Smooth muscle cell of the brain vasculature (primary cell): ENCODE measurements at regions not wholly inside any gene's neighbourhood (a gene's known extent, or its start where the extent isn't known, plus 50 kb on each side); places are given as distances from the start of the nearest gene placed in this dataset.

Experiments
- DNase-seq: peaks from one replicate; pipeline ENCODE4 v3.0.0-alpha.2; 2012; ENCODE audit warnings: low read depth, low spot score

- no peak for DNase-seq
Measured at GRCh38 chr2:15863494-15864175, 76.7 kb upstream of the MYCN start.

DNA sequence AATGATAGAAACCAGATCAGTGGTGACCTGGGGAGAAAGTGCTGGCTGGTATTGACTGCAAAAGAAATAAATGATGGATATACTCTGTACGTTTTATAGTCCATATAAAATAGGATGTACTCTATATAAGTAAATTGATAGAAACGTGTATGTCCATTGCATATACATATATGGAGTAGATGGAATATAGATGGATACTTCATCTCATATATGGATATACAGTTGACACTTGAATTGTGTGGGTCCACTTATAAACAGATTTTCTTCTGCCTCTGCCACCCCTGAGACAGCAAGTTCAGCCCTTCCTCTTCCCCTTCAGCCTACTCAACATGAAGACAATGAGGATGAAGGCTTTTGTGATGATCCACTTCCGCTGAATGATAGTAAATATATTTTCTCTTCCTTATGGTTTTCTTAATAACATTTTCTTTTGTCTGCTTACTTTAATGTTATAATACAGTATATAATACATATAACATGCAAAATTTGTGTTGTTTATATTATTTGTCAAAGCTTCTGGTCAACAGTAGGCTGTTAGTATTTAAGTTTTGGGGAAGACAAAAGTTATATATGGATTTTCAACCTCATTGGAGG is 76.1 kb upstream of the MYCN start:
- no peak for DNase-seq

DNA sequence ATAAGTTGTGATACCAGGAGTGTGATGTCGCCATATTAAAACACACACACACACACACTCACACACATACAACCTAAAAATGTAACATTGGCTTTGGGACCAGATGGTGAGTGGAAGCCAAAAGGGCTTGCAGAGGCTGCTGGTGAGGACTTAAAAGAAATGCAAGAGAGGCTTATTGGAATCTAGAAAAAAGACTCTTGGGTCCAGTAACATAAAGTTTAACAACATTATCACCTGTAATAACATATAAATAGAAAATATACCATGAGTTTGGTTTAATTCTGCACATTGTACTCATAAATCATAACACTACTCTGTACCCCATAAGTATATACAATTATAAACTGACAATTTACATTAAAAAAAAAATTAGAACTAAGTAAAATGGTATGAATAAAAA is 74.4 kb upstream of the MYCN start:
- no peak for DNase-seq

DNA sequence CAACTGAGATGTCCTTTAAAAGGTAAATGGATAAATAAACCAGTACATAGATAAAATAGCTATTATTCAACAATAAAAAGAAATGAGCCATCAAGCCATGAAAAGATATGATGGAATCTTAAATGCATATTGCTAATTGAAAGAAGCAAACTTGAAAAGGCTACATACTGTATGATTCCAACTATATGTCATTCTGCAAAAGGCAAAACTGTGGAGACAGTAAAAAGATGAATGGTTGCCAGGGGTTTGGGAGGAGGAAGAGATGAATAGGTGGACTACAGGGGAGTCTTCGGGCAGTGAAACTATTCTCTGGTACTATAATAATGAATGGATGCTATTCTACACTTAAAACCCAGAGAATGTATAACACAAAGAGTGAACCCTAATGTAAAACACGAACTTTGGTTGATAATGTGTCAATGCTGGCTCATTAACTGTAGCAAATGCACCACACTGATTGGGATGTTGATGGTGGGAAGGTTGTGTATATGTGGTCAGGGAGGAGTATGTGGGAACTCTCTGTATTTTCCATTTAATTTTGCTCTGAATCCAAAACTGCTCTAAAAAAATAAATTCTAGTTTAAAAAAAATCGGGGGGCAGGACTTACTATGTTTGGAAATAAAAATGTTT is 73.7 kb upstream of the MYCN start:
- no peak for DNase-seq

DNA sequence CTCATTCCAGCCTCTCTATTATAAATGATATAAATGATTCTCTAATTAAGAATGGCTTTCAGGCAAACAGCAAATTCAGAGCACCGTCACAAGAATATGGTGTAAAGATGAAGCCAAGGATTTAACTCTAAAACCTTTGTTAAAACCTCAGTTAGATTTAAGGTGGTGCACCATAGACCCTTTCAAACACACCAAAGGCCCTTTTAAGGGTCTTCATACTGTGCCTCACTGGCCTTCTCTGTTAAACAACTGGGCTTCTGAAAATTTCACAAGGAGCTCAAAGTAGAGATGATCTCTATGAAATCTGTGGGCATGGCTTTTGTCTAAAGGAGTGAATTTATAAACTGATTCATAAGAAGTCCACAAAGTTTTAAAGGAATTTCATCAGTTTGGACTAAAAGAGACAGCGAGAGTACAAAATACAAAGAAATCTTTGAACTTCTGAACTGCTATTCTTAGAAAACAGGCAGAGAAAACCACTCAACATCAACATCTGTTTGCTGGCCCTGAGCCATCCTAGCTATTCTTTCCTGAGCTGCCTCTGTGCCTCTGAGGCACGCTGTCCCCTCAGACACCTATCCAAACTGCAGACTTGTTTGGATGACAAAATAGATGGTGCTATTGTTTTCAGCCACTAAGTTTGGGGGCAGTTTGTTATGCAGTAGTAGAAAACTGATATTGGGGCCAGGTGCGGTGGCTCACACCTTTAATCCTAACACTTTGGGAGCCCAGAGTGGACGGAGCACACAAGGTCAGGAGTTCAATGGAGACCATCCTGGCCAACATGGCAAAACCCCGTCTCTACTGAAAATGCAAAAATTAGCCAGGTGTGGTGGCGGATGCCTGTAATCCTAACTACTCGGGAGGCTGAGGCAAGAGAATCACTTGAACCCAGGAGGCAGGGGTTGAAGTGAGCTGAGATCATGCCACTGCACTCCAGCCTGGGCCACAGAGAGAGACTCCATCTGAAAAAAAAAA is 72.9 kb upstream of the MYCN start:
- no peak for DNase-seq

DNA sequence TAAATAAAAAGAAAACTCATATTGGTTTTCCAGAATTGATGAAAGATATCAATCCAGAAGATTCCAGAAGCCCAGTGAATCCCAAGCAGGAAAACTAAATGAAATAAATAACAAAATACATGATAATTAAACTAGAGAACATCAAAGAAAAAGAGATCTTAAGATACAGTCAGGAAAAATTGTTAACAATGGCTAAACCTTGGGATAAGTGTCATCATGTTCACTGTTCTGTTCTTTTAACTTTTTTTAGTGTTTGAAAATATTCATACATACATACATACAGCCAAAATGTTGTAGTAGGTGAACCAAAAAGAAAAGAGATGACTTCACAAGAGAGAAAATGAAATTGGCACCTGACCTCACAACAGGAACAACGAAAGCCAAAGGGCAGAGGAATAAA is 72.2 kb upstream of the MYCN start:
- no peak for DNase-seq

DNA sequence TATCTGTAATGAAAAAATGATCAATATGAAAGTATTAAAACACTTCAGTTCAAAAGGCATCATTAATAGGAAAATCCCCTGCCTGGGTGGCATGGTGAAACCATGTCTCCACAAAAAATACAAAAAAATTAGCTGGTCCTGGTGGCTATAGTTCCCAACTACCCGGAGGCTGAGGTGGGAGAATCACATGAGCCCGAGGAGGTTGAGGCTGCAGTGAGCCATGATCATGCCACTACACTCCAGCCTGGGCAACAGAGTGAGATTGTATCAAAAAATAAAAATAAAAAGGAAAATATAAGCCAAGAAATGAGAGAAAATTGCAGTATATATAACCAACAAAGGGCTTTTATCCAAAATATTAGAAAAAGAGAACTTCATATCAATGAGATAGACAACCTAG is 71.6 kb upstream of the MYCN start:
- DNase-seq: no peak

DNA sequence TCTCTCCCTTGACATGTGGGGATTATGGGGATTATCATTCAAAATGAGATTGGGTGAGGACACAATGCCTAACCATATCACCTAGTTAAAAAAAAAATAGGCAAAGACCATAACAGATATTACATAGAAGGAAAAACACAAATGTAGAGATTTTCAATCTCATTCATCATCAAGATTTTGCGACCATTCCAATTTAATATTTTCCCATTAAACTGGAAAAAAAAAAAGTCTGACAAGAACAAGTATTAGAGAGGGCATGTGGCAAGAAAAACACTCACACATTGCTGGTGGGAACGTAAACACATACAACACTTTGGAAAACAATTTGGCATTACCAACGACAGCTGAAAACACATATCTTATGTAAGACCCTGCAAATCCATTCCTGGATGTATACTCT is 71.0 kb upstream of the MYCN start:
- no peak for DNase-seq

GRCh38 chr2:15869871-15870270 is 70.5 kb upstream of the MYCN start:
- no peak for DNase-seq

DNA sequence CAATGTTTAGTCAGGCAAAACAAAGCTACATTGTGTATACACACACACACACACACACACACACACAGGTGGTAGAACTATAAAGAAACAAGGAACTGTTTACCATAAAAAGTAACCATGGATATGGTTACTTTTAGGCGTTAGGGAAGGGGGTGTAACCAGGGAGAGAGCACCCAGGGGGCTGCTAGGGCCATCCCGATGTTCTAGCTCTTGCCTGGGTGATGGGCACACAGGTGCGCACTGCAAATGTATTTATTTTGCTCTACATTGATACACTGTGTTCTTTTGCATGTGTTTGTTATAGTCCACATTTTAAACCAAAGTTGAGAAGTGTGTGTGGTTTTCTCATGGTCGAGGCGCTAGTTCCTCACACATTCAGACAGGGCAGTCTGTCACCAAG is 69.8 kb upstream of the MYCN start:
- no peak for DNase-seq

GRCh38 chr2:15871239-15871783 is 69.0 kb upstream of the MYCN start:
- DNase-seq: no peak

- no peak for DNase-seq
Measured at GRCh38 chr2:15872854-15873253, 67.5 kb upstream of the MYCN start.

DNA sequence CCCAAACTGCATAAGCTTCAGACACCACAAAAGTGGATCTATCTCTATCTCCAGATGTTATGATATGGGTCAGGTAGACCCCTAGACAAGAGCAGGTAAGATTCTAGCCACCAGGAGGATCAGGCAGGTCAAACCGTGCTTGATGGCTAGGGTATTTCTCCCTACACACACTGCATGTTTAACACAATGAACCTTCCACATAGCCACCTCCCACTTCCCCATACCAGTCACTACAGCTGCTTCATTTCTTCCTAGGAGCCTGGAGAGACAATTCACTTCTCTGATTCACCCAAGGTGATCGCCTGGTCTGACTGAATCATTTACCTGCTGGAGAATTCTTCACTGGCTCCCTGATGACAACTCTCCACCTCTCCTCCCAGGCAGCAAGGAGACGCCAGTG is 66.0 kb upstream of the MYCN start:
- DNase-seq: no peak

DNA sequence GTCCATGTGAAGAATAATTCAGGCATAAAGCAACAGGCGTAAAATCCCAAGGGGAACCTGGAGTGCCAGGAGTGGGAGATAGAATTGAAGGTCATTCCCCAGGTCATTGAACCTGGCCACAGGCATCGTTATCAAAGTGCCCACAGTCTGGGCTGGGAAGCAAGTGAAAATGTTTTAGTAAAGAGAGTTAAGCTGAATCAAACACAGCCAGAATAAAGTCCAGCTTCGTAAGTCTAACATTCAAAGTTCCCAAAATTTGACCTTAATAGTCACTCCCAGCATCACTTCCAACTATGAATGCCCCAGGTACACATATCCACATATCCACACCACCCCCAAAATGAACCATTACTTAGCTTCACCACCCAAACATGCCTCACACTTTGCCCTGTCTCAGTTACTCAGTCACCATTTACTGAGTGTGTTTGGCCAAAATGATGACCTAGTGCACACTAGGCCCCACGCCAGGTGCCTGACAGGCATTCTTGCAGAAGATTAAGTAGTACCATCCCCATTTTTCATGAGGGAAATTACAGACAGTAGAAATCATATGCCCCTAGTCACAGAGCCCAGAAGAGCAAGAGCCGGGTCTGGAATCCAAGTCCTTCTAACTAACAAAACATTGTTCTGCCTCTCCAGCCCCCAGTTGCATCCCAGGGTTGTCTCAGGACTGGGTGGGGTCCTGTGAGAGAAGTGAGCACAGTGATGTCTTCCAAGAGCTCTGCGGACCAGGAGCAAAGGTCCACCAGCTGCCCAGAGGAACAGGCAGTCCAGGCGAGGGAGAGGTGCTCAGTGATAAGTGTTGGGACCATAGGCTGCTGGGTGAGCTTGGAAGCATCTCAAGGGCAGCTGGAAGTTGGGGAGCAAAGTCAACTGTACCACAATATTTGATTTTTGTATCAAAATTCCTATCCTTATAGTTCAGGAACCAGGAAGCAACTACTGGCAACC is 65.2 kb upstream of the MYCN start:
- no peak for DNase-seq

- no peak for DNase-seq
Measured at GRCh38 chr2:15875969-15876705, 64.2 kb upstream of the MYCN start.

GRCh38 chr2:15880226-15881119 is 59.9 kb upstream of the MYCN start:
- no peak for DNase-seq

DNA sequence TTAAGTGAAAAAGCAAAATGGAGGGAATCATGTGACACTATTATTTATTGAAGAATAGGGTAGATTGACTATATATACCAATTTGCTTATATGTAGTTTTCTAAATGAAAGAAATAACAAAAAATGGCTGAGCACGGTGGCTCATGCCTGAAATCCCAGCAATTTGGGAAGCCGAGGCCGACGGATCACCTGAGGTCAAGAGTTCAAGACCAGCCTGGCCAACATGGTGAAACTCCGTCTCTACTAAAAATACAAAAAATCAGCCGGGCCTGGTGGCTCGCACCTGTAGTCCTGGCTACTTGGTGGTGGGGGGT is 59.3 kb upstream of the MYCN start:
- no peak for DNase-seq

- no peak for DNase-seq
Measured at GRCh38 chr2:15881676-15882075, 58.7 kb upstream of the MYCN start.
